ENCODE measurements at regions not wholly inside any gene's neighbourhood (a gene's known extent, or its start where the extent isn't known, plus 50 kb on each side); places are given as distances from the start of the nearest gene placed in this dataset.

GRCh38 chr7:50866343-50867033, 83.8 kb upstream of the GRB10 start:
- ChIA-PET CTCF (no interaction called here), POLR2A (no interaction called here)
- no peak for DNase-seq (ENCODE audit: extremely low spot score)
- TF ChIP-seq CTCF (IDR thresholded peaks at IDR 0.05; ENCODE audit: control extremely low read depth, extremely low read depth, low read depth, missing control alignments) = no peak

DNA sequence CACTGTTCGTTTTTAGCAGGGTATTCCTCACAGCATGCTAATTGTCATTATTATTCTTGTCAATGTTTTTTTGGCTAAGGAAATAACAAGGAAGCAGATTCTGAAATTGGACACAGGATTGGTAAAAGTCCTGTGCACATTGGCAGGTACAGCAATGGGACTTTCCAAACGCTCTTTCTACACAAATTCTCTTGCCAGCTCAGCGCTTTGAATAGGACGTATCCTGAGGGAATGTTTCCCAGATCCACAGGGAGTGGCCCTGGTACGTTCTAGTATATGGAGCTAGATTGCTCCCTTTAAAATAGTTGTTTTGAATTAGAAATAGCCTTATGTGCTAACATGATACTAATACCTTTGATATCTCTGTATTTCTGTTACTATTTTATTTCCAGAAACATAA, 82.8 kb upstream of the GRB10 start:
- ChIA-PET POLR2A (no interaction called here), CTCF (no interaction called here)
- DNase-seq (ENCODE audit: extremely low spot score) = no peak
- no peak for TF ChIP-seq CTCF (IDR thresholded peaks at IDR 0.05; ENCODE audit: control extremely low read depth, extremely low read depth, low read depth, missing control alignments)

- no peak for TF ChIP-seq CTCF (IDR thresholded peaks at IDR 0.05; ENCODE audit: control extremely low read depth, extremely low read depth, low read depth, missing control alignments)
- DNase-seq (ENCODE audit: extremely low spot score) = no peak
- ChIA-PET POLR2A (no interaction called here), CTCF (no interaction called here)
Measured at GRCh38 chr7:50864694-50865093, 82.0 kb upstream of the GRB10 start.

DNA sequence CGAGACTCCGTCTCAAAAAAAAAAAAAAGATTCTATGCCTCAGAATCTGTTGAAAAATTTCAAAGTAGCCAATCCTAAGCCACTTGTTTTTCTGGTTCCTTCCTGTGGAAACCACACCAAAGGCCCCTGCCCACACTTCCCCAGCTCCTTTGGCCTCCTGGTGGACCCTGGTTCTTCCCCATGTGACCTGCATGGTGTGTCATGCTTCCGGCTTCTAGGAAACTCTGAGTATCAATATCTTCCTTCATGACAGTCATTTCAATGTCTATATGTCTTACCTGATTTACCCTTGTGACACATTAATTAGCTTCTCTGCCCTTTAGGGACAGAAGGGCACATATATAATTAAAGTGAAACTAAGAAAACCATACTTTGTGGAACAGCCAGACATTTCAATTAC, 80.4 kb upstream of the GRB10 start:
- no peak for TF ChIP-seq CTCF (IDR thresholded peaks at IDR 0.05; ENCODE audit: control extremely low read depth, extremely low read depth, low read depth, missing control alignments)
- ChIA-PET CTCF (no interaction called here), POLR2A (no interaction called here)
- no peak for DNase-seq (ENCODE audit: extremely low spot score)

- DNase-seq (ENCODE audit: extremely low spot score) = no peak
- no peak for TF ChIP-seq CTCF (IDR thresholded peaks at IDR 0.05; ENCODE audit: control extremely low read depth, extremely low read depth, low read depth, missing control alignments)
- POLR2A ChIA-PET = no interaction called here
- CTCF ChIA-PET = no interaction called here
Measured at GRCh38 chr7:50862302-50862701, 79.6 kb upstream of the GRB10 start.

GRCh38 chr7:50860598-50860997, 77.9 kb upstream of the GRB10 start:
- DNase-seq (ENCODE audit: extremely low spot score) = no peak
- ChIA-PET POLR2A (no interaction called here), CTCF (no interaction called here)
- no peak for TF ChIP-seq CTCF (IDR thresholded peaks at IDR 0.05; ENCODE audit: control extremely low read depth, extremely low read depth, low read depth, missing control alignments)

DNA sequence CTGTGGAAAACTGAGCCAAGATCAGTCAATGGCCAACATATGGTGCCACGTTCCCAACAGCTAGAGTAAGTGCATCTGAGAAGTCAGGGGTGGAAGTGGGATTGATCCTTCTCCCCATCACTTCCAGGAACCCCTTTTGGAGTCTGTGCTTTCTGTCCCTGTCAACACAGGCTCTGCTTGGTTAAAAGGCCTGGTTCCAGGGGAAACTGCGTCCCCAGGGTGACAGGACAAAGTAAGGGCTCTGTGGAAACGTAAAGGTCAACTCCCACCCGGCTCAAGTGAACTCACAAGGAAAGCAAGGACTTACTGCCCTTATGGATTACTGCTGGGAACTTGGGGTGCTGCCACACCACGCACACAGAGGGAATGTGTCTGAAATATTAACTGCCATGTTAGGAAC, 77.5 kb upstream of the GRB10 start:
- TF ChIP-seq CTCF (IDR thresholded peaks at IDR 0.05; ENCODE audit: control extremely low read depth, extremely low read depth, low read depth, missing control alignments) = no peak
- ChIA-PET POLR2A (no interaction called here), CTCF (no interaction called here)
- no peak for DNase-seq (ENCODE audit: extremely low spot score)
